Caki2 (cell line): ENCODE measurements at regions not wholly inside any gene's neighbourhood (a gene's known extent, or its start where the extent isn't known, plus 50 kb on each side); places are given as distances from the start of the nearest gene placed in this dataset.
A peak's percentile ranks its signal among the peaks of the same experiment; 100 is the strongest.

Experiments
- DNase-seq: peaks from one replicate; pipeline ENCODE4 v3.0.0-alpha.2; 2015; ENCODE audit warnings: low read depth
- in situ Hi-C: cut with HindIII; loops from 2 replicates; pipeline ENCODE4 v1.10.0; 2016; ENCODE audit warnings: low sequenced_read_pairs, low pct_unique_long_range_greater_than_20kb, mixed read lengths

- no peak for DNase-seq
- in situ Hi-C loops, result no loop called here
Observed at GRCh38 chr3:161759444-161759843, 262.8 kb downstream of the OTOL1 start.

- in situ Hi-C loops, result no loop called here
- DNase-seq, result no peak
Observed at GRCh38 chr3:161766331-161766730, 269.7 kb downstream of the OTOL1 start.

DNA sequence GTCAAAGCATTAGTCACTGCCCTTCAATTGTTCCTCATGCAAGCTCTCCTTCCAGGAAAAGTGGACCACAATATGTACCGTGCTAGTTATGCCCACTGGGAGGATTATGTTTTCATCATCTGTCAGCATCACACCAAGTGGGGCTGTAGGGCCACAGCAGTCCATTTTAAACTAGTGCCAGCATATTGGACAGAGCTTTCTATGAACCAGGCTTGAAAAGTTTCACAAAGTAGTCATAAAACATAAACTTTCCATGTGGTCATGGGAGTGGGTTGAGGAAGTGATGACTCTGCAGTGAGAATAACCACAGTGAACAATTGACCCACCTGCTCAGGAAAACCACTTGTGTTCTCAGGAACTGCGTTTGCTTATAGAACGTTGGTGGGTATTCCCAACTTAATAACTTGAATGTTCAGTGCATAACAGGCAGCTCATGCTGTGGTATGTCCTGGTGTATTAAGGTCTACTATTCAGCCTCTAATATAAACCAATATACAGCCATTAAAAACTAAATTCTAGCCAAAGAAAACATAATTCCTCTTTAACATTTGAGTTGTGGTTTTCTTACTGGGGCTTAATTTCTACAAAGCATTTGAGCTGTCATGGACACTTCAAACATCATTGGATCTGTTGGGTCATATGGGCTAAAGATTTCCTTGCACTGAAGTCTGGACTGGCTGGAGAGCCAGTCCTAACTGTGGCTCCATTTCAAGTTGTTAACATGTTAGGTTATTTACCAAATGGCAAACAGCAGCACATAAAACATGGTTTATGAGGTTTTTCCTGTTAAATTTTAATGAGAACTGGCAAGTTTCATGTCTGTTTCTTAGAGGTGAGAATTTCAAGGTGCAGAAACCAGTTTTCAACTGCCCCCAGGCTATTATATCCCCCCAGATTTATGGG lies 274.1 kb downstream of the OTOL1 start:
- in situ Hi-C loops, result no loop called here
- DNase-seq, result peak; percentile 59

- no peak for DNase-seq
- in situ Hi-C loops, result no loop called here
Observed at GRCh38 chr3:161781381-161781780, 284.8 kb downstream of the OTOL1 start.

DNA sequence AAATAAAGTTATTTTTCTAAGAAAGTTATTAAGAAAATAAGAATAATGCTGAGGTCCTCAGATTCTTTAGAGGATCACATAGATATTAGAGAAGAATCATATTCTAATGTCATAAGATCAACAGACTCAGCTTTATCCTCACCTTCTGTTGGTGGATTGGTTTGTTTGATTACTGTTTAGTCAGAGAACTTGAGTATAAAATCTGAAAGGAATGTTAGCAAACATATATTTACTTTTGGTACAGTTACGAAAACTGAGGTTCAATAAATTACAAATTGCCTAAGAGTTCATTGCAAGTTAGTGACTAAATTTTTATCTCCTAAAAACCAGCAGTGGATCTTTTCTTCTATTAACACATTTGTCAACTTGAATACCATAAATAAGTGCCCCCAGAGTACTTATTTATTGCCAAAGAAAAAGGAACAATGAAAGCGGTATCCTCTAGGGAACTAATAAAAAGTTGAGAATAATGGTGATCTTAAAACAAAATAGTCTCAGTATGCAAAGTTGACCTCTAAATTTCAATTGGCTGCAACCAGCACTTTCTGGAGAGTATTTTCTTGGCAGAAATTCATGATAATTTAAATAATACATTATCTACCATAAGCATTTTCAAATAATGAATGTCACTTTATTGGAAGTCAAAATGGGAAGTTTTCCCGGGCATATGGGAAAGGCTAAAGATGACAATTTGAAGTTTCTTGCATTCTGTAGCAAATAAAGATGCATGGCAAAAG lies 296.8 kb downstream of the OTOL1 start:
- in situ Hi-C loops, result no loop called here
- DNase-seq, result no peak

GRCh38 chr3:161794551-161794950 lies 297.9 kb downstream of the OTOL1 start:
- in situ Hi-C loops, result no loop called here
- DNase-seq, result no peak

GRCh38 chr3:161796312-161796711 lies 299.7 kb downstream of the OTOL1 start:
- no peak for DNase-seq
- in situ Hi-C loops, result no loop called here

DNA sequence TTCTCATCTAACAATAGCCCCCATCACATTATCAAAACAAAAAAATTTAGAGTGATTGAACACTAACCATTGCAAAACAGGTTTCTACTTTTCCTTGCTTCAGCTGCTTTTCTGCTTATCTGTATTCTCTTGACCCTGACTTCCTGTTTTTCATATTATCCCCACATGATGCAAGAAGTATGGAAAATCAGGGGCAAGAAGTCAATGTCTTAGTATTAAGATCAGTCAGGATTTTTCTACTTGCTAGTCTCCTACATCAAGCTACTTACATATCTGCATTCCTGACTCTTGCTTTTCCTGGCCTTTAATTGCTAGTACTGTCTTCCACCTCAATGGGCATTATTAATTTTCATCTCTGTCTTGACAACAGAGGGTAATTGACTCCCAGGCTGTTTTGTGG lies 300.2 kb downstream of the OTOL1 start:
- no peak for DNase-seq
- in situ Hi-C loops, result no loop called here

DNA sequence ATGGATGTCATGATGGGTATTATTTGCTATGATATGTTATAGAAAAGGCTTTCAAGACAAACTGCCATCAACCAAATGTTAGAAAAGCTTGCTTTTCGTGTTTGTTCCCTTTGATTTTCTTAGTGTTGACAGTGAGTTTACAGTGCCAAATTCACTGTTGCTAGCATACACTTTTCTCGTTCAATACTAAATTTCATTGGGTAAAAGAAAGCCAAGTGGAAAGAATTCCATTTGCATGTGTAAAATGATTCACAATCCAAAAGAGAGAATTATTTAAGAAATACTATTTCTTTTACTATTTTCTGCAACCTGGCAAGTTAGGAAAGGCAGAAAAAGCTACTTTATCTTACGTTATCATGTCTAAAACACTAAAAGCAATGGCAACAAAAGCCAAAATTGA lies 301.4 kb downstream of the OTOL1 start:
- in situ Hi-C loops, result no loop called here
- no peak for DNase-seq

DNA sequence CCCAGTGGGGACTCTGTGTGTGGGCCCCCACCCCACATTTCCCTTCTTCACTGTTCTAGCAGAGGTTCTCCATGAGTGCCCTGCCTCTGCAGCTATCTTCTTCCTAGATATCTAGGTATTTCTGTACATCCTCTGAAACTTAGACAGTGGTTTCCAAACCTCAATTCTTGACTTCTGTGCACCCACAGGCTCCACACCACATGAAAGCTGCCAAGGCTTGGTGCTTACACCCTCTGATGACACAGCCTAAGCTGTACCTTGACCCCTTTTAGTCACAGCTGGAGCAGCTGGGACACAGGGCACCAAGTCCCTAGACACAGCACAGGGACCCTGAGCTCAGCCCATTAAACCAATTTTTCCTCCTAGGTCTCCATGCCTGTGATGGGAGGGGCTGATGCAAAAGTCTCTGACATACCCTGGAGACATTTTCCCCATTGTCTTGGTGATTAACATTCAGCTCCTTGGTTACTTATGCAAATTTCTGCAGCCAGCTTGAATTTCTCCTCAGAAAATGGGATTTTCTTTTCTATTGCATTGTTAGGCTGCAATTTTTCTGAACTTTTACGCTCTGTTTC lies 304.5 kb downstream of the OTOL1 start:
- DNase-seq, result no peak
- in situ Hi-C loops, result no loop called here

DNA sequence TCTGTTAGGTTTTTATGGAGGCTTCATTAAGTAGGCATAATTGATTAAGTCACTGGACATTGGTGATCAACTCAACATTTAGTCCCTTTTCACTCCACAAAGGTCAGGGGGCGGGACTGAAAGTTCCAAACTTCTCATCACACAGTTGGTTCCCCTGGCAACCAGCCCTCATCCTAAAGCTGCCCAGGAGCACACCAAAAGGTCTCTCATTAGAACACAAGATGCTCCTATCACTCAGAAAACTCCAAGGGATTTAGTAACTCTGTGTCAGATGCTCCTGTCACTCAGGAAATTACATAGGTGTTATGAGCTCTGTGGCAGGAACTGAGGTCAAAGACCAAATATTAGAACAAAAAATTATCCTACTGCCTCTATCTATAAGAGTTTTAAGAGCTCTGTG lies 321.5 kb downstream of the OTOL1 start:
- in situ Hi-C loops, result no loop called here
- no peak for DNase-seq

GRCh38 chr3:161821591-161821990 lies 325.0 kb downstream of the OTOL1 start:
- peak; percentile 16 for DNase-seq

DNA sequence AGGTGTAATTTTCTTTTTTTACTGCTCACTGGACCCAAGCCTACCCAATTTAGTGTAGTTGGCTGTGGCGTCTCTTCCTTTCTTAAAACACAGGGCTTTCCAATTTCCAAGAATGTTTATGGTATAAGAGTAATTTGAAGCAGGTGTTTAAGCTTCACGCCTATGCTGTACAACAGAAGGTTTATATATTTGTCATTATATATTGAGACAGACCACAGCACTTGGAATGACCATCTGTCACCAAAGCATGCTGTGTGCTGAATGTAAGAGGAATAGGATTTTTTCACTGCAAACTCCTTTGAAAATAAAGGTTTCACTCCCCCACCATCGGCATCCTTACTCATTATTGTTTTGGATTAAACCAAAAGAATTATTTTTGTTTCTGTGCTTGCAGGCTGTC lies 325.7 kb downstream of the OTOL1 start:
- in situ Hi-C loops, result no loop called here
- DNase-seq, result no peak

More at GRCh38 chr3:161821591-161821990, 325.0 kb downstream of the OTOL1 start:
- in situ Hi-C loops, result no loop called here

DNA sequence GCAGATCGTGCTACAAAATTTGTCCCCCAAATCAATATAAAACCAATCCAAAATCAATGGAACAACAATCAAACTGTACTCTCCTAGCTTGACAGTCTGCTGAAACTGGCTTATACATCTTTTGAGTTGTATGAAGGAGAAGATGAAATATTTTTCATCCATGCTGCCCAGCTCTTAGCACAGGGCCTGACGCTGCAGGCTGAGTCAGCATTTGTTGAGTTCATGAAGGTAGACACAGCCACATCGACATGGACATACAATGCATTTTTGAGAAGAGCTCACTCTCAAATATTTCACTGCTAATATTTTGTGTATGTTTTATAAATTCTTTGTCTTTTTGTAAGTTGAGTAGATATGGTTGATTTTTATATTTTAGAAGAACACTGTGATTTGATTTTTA lies 327.3 kb downstream of the OTOL1 start:
- DNase-seq, result no peak
- in situ Hi-C loops, result no loop called here

DNA sequence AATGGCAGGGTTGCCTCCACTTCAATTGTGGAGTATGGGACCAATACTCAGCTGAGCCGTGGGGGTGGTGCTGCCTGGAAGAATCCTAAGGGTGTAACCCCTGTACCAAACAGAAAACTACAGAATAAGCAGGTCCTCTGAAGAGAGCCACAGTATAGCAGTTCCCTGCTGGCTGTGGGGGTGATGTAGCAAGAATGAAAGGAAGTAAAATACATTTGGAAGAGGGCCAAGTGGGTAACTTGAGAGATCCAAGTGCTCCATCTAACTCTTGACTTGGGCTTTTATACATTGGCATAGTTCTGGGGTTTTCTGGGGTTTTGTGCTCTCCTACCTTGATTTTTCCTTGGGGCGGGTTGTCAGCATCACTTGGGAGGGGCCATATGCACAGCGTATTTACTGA lies 341.4 kb downstream of the OTOL1 start:
- in situ Hi-C loops, result no loop called here
- DNase-seq, result no peak

- in situ Hi-C loops, result no loop called here
- DNase-seq, result no peak
Observed at GRCh38 chr3:161848376-161848775, 351.8 kb downstream of the OTOL1 start.

- peak; percentile 46 for DNase-seq
- in situ Hi-C loops, result no loop called here
Observed at GRCh38 chr3:161851941-161852566, 355.4 kb downstream of the OTOL1 start.

- in situ Hi-C loops, result no loop called here
Observed at GRCh38 chr3:161852744-161853143, 356.1 kb downstream of the OTOL1 start.

GRCh38 chr3:161854232-161854771 lies 357.7 kb downstream of the OTOL1 start:
- in situ Hi-C loops, result no loop called here

More at GRCh38 chr3:161852744-161853143, 356.1 kb downstream of the OTOL1 start:
- no peak for DNase-seq

More at GRCh38 chr3:161854232-161854771, 357.7 kb downstream of the OTOL1 start:
- peak; percentile 98 for DNase-seq
